Gastrocnemius medialis (tissue), 4 donors: ENCODE measurements at regions not wholly inside any gene's neighbourhood (a gene's known extent, or its start where the extent isn't known, plus 50 kb on each side); places are given as distances from the start of the nearest gene placed in this dataset.

Experiments
- POLR2A ChIP-seq, 2 donors: fragments of 450-650 bp; IDR thresholded peaks; one replicate each; pipeline ENCODE4 v1.6.1; 2017; ENCODE audit warnings: antibody characterized with exemption in 2 of 2, mild to moderate bottlenecking in 2 of 2, moderate library complexity in 2 of 2
- TF ChIP-seq, protein P1 (sequence below), 5 experiments: fragments of 450-650 bp in 3 of 5; fragments of 200-600 bp in 2 of 5; sonication (generic) in 2 of 5; IDR thresholded peaks in 4 of 5; conservative IDR thresholded peaks in 1 of 5; 1 replicate in 4 of 5; 2 replicates in 1 of 5; pipeline ENCODE4 v1.5.1; 2016 to 2019; ENCODE audit warnings: antibody characterized with exemption in 5 of 5, mild to moderate bottlenecking in 3 of 5, moderate library complexity in 3 of 5

GRCh38 chr6:113004470-113005270 lies 657.5 kb downstream of the RFPL4B start:
- TF ChIP-seq, protein P1, sequence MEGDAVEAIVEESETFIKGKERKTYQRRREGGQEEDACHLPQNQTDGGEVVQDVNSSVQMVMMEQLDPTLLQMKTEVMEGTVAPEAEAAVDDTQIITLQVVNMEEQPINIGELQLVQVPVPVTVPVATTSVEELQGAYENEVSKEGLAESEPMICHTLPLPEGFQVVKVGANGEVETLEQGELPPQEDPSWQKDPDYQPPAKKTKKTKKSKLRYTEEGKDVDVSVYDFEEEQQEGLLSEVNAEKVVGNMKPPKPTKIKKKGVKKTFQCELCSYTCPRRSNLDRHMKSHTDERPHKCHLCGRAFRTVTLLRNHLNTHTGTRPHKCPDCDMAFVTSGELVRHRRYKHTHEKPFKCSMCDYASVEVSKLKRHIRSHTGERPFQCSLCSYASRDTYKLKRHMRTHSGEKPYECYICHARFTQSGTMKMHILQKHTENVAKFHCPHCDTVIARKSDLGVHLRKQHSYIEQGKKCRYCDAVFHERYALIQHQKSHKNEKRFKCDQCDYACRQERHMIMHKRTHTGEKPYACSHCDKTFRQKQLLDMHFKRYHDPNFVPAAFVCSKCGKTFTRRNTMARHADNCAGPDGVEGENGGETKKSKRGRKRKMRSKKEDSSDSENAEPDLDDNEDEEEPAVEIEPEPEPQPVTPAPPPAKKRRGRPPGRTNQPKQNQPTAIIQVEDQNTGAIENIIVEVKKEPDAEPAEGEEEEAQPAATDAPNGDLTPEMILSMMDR (IDR thresholded peaks at IDR 0.05 in 4 of 5, conservative IDR thresholded peaks at IDR 0.05 in 1 of 5), result no peak
- TF ChIP-seq POLR2A (IDR thresholded peaks at IDR 0.05), result no peak
